GM21737 (cell line): ENCODE measurements at regions not wholly inside any gene's neighbourhood (a gene's known extent, or its start where the extent isn't known, plus 50 kb on each side); places are given as distances from the start of the nearest gene placed in this dataset.
"Not testable (repeated sequence)": the region's sequence is repeated elsewhere in the genome, so short reads cannot be mapped to it uniquely, and the experiment has no call there.

Experiments
- ATAC-seq: cut with Tn5 transposase; IDR thresholded peaks from one replicate; pipeline ENCODE4 v1.9.1; 2021; ENCODE audit warnings: mild to moderate bottlenecking, moderate library complexity; ENCODE audit not compliant: unreplicated experiment

DNA sequence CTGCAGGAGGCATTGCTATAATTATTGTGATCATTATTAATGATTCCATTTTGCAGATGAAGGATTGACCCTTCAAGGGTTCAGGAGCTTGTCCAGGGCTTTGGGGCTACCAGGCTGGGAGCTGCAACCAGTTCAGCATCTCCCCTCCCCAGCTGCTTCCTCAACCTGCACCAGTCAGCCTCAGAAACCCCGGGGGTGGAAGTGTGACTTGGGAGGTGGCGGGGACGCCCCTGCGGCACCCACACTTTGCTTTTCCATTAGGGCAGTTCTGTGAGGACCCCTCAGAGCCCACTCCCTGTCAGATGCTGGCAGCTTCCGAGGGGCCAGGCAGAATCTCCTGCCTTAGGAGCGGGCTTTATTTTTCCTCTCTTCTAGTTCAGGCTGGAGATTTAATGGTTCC lies 85.6 kb downstream of the OLFM1 start:
- no peak for ATAC-seq

DNA sequence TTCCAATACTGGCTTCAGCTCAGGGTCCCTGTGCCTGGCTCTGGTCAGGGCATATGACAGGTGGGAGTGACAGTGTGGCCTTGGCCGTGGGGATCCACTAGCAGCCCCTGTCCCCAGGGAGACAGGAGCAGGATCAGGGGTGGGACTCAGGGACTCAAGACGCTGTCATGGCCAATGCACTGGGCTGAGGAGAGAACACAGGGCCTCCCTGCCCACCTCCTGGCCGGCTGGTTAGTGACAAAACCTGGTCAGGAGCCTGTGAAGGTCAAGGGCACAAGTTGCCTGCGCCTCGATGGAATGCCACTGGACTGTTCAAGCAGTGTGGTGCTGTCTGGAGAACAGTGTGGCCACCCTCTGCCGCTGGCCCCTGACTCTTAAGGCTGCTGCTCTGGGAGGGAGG lies 86.8 kb downstream of the OLFM1 start:
- no peak for ATAC-seq

DNA sequence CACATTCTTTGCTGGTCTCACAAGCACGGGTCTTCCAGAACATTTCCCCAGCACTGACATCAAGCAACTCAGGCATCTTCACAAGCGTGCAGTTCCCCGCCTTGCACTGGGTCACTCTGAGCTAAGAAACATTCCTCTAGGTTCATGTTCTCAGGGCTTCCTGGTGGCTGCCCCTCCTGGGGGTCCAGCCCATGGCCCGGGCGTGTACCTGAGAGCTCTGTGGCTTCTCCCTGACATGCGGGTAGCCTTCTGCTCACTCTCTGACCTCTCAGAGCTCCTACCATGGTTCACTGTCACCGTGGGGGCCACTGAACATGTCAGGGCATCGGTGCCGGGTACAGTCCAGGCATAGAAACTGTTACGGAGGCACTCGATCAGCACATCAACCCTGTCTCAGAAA lies 87.5 kb downstream of the OLFM1 start:
- no peak for ATAC-seq

DNA sequence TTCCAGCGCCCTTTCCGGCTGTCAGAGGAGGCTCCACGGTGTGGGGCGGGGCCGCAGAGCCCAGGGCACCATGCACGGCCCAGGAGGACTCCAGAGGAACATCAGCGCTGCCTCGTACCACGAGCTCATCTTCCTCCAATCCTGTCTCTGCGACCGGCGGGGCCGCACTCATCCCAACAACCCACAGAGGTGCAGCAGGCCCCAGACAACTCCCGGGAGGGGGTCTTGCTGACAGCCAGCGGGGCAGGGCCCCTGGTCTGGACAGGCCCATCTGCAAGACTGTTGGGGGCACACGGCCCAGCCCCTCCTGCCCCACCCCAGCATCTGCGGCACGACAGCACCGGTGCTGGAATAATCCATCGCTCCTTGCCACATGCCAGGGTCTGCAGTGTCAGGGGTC lies 88.8 kb downstream of the OLFM1 start:
- ATAC-seq: no peak

DNA sequence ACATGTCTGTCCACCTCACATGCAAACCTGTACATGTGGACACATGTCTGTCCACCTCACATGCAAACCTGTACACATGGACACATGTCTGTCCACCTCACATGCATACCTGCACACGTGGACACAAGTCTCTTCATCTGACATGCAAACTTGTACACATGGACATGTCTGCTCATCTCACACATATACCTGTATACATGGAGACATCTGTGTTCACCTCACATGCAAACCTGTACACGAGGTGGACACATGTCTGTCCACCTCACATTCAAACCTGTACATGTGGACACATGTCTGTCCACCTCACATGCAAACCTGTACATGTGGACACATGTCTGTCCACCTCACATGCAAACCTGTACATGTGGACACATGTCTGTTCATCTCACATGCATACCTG lies 90.1 kb downstream of the OLFM1 start:
- ATAC-seq: not testable (repeated sequence)

DNA sequence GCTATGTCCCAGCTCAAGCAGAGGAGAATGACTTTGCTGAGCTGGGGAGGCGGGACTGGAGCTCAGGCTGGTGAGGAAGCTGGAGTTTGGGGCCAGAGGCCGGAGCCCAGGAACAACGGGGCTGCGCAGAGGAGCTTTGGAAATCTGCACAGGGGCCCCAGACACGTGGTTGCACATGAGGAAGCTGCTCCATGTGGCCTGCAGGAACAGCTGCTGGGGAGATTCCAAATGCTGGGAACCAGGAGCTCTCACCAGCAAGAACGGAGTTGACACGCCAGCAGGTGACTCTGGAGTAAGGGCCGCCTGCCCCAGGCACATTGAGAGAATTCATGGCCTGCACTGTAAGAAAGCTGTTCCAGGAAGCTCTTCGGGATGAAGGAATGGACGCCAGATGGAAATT lies 91.0 kb downstream of the OLFM1 start:
- no peak for ATAC-seq

DNA sequence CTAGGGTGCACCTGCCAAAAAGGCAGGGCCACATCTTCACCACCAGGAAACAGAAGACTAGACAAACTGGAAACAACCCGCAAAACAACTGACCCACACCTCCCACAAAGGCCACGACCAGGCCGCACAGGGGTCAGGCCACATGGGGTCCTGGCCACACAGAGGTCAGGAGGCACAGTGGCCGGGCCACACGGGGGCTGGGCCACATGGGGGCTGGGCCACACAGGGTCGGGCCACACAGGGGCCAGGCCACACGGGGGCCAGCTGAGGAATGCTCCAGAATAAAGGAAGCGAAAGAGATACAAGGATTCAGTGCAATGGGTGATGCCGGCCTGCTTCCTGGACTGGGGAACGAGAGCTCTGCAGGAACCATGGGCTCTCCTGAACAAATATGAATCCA lies 91.6 kb downstream of the OLFM1 start:
- no peak for ATAC-seq

DNA sequence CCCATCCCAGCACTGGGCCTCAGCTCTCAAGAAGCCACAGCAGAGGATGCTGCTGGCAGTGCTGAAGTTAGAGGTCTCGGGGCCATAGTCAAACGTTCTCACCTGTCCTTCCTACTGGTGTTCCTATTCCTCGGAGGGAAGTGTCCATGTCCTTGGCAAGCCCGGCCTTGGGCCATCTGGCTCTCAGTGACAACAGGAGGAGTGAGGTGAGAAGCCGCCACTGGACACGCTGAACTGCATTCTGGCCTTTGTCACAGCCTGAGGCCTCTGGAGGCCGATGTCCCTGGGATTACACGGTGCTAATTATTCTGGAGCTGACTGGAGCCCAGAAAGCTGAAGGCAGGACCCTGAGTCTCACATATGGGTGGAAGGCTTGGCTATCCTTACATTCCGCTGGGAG lies 92.5 kb downstream of the OLFM1 start:
- no peak for ATAC-seq

DNA sequence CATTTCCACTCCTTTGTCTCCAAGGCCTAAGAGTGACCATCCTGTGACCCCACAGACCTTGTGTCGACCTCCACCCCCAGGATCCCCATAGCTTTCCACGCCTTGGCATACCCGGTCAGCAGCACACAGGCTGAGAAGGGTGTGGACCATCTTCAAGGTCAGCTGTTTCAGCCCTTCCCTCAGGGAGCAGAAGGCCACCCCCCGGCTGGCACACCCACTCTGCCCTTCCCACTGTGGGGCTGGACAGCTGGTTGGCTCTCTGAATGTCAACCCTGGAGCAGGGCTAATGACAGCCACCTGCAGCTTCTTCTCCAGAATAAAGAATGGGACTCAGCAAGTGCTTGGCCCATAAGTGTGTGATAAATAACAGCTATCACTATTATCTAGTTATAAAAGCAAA lies 93.1 kb downstream of the OLFM1 start:
- no peak for ATAC-seq

DNA sequence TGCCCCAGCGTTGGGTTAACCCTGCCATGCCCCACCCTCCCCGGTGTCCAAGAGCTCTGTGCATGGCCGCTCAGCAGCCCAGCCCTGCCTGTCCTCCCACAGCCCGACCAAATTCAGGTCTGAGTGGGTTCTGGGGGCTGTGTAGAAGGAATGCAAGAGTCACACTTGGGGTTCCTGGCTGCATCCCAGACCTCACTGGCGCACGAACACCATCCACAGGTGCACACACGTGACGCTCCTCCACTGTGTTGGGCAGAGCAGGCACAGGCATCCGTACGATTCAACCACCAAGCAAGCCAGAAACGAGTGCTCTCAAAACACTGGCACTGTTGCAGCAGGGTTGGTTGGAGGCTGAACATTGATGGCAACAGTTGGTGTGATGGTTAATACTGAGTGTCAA lies 93.9 kb downstream of the OLFM1 start:
- no peak for ATAC-seq

DNA sequence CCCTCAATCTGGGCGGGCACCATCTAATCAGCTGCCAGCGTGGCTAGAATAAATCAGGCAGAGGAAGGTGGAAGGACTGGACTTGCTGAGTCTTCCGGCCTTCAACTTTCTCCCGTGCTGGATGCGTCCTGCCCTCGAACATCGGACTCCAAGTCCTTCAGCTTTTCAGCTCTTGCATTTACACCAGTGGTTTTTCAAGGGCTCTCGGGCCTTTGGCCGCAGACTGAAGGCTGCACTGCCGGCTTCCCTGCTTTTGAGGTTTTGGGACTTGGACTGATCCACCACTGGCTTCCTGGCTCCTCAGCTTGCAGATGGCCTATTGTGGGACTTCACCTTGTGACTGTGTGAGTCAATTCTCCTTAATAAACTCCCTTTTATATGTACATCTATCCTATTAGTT lies 94.4 kb downstream of the OLFM1 start:
- ATAC-seq: not testable (repeated sequence)

DNA sequence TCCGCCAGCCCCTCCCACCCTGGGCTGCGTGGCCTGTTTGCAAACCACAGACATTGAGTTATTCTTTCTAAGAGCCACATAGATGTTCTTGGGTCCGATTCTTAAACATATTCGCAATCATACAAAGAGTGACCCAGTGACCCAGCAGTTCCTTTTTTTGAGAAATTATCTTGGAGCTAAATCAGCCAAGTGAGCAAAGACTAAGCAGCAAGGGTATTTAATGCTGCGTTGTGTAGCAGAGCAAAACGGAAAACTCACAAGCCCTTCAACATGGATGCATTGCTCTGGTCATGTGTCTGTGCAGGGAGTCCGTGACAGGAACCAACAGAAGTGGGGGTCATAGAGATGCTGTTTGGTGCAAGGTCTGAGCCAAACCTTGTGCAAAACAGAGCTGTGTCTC lies 95.6 kb downstream of the OLFM1 start:
- no peak for ATAC-seq

DNA sequence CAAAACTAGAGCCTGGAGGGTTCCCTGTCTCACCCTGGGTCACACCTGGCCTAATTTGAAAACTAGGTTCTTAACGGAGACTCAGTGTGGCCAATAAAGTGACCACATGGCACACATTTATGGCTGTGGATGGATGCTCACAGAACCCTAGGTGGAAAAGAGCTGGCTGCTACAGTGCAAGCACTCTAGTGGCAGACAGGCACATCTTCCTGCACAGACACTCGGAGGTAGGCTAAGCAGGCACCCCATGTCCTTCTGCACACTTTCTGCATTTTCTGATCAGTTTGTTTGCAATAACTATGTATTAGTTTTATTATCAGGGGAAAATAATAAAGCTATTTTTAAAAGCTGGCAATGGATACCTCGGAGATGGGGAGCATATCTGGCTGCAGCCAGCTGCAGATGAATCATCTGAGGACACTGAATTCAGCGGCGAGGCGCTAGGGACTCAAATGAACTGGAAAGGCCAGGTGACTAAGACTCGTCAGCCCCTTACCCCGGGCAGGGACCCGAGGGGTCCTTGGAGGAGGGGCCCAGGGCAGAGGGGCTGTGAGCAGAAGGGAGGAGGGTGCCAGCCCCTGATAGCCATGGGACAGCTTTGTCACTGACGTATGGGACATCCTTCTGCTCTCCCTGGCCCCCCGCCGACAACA lies 96.2 kb downstream of the OLFM1 start:
- ATAC-seq: no peak

DNA sequence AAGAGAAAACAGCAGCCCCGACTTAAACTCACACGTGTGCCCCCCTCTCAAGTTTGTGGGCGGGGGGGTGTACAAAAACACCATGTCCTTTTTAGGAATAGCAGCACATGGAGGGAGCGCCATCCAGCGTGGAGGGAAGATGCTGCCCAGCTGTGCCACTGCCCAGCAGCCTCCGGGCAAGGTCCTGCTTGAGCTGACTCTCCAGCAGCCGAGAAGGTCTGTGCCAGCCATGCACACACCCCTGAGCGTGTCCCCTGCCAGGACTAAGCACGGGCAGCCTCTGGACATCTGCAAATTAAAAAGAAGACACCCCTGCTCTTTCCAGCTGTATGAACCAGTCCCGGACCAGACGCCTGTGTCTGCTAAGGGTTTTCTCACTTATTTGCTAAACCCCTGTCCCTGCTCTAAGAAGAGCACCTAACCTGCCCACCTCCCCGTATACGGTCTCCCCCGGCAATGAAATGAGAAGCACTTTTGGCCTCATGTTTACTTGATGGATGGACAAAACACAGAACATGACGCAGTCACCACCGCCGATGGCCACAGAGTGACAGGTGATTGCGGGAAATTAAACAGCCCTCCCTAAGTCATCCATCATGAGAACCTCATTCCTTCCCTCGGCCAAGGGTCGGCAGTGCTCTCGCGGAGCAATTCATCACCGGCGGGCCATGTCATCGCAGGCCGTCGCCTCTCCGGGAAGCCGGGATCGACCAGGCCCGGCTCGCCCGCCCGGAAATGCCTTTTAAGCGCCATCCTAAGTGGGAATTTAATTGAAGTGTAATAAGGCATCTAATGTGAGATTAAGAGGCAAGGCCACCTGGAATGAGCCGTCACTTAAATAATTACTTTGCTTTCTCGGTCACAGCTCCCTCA lies 96.9 kb downstream of the OLFM1 start:
- no peak for ATAC-seq

DNA sequence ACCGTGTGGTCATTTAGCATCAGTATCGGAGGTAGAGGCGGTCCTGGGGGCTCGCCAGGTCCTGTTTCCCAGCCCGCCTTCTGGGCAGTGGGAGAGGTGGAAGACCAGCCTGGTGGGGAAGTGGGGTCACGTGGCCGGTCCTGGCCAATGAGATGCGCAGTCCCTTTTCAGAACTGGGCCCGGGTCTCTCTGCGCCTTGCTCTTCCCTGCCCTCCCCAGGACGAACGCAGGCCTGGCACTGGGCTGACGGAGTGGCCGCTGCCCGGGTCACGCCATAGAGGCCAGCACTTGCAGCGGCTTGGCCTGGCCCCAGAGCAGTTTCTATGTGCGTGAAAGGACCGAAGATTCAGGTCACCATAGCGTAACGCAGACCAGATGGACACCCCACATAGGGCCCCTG lies 97.6 kb downstream of the OLFM1 start:
- no peak for ATAC-seq

DNA sequence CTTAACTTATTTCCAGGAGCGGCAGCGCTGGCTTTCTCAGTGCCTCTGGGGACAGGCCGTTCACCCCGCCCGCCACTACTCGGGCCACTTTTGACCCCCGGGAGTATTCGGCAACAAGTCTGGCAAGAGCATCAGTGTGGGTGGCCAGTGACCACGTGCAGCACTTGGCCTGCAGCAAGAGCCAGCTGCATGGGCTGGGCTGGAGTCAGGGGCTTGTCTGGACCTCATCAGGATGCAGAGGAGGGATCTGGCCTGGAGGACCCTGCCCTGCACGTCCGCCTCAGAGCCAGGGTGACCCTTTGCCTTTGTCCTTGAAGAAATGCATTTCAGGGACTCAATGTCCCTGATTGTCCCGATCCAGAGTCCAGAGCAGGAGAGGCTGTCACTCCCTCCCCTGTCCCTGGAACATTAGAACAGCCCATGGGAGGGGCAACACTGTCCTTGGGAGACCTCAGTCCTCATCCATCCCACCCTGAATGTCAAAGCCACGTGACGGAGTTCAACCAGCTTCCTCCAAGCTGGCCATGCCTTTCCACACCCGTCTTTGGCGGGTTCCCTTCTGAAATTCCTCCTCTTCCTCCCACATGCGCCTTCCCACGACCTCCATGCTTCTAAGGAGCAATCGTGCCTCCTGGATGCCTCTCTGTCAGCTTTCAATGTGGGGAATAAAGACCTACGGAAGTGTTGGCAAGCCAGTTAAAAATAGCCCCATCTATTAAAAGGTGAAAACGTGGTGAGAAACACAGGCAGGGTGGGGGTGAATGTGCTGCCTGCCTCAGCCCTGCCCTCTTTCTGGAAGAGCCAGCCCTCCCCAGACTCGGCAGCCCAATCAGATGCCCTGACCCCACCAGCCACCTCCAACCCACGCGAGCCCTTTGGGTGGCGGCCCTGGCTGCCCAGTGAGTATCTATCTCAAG lies 99.0 kb downstream of the OLFM1 start:
- no peak for ATAC-seq

DNA sequence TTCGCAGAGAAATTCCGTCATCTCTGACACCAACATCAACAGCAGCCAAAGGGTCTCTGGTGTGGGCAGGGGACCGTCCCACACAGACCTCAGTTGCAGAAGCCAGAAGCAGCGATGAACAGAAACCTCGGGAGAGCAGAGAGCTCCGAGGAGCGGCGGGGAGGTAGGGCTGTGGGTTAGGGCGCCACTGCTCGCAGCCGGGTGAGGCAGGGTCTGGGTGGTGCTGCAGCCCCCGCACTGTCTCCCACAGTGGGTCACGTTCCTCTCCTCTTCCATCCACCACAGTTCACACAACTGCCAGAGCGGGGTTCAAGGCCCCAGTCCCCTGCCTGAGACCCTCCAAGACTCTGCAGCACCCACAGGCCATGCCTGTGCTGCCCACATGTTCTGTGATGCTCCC lies 99.9 kb downstream of the OLFM1 start:
- no peak for ATAC-seq

DNA sequence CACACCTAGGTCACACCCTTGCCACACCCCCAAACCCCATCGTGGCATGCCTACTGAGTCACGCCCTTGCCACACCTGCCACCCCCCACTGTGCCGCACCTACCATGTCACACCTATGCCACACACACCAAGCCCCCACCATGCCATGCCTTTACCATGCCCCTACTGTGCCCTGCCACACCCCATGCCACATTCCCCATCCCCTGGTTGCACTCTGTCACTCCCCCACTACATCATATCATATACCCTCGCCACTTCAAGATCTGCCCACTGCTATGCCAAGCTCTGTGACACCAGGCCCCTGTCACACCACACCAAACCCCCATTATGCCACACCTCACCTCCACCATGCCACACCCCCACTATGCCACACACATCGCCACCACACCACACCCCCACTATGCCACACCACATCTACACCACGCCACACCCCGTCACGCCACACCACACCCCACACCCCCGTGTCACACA lies 101.2 kb downstream of the OLFM1 start:
- no peak for ATAC-seq

DNA sequence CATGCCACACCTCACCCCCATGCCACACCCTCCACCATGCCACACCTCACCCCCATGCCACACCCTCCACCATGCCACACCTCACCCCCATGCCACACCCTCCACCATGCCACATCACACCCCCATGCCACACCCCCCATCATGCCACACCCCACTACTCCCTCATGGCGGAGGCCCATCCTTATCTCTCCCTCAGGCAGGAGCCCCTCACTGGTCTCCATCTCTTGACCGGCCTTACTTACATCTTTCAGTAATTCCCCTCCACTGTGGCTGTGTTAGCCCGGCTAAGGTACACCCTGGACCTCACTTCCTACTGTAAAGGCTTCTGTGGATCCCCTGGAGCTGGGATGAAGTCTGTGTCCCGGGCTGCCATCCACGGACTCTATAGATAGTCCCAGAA lies 102.0 kb downstream of the OLFM1 start:
- no peak for ATAC-seq

DNA sequence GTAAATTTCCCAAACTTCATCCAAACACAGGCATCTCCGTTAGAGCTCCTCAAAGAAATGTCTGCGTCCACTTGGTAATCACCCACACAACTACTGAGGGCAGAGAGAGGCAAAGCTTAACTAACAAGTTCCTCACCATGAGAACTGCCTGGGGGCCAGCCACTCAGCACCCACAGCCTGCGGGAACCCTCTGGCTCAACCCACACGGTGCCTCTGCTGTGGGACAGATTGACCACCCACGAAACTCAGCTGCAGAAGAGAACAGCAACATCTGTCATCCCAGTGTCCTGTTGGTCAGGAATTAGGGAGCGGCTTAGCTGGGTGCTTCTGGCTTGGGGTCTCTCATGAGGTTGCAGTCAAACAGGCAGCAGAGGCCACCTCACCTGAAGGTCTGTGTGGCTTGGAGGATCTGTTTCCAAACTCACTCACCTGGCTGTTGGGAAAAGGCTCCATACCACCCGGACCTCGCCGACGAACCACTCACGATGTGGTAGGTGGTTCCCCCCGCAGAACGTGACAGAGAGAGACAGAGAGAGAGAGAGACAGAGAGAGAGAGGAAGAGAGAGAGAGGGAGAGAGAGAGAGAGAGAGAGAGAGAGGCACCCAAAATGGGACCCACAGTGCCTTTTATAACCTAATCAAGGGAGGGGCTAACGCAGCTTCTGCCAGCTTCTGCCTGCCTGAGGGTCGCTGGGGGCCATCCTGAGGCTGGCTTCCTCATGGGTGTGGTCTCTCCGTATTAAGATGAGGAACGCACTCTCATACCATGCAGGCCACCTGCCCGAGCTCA lies 103.5 kb downstream of the OLFM1 start:
- no peak for ATAC-seq

DNA sequence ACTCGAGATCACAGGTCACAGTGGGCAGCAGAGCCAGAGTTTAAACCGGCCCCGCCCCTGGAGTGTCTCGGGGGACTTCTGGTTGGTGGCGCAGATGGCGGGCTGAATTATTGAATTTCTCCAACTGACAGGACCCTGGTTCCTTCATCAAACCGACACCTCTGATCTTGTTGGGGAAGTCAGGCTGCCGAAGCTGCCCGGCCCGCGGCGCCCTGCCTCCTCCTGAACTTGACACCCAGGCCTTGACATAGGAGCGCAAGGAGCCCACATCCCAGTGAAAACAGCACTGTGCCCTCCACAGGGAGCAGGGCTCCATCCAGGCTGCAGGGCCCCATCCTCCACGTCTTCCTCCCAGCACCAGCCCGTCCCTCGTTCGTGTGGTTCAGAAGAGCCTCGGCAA lies 105.2 kb downstream of the OLFM1 start:
- no peak for ATAC-seq
